ENCODE measurements at regions not wholly inside any gene's neighbourhood (a gene's known extent, or its start where the extent isn't known, plus 50 kb on each side); places are given as distances from the start of the nearest gene placed in this dataset.

GRCh38 chr12:123066384-123066710 is 84.5 kb downstream of the PITPNM2 start:
- Histone ChIP-seq H3K4me3 (ENCODE audit: low read length) (no peak overlapping the region), H3F3A (ENCODE audit: insufficient read depth, low read length, poor library complexity, severe bottlenecking) (no peaks in the 10 kb centered on the region), H3K27me3 (ENCODE audit: insufficient read depth, low read depth, low read length) (no peaks in the 10 kb centered on the region), H3K27ac (ENCODE audit: low read length) (no peak overlapping the region), H3K4me2 (ENCODE audit: low read length) (no peak overlapping the region), H3K9me2 (ENCODE audit: insufficient read depth, low read length) (no peaks in the 10 kb centered on the region), H3K9ac (ENCODE audit: low read length) (no peak overlapping the region), H3K36me3 (ENCODE audit: insufficient read depth, low read length) (no peaks in the 10 kb centered on the region), H3K79me2 (replicated peaks; ENCODE audit: insufficient read depth, low read length) (no peaks in the 10 kb centered on the region), H4K20me1 (ENCODE audit: insufficient read depth) (no peaks in the 10 kb centered on the region), H3K9me3 (ENCODE audit: low read length) (no peaks in the 10 kb centered on the region), H2AFZ (ENCODE audit: low read depth, low read length) (no peak overlapping the region)
- TF ChIP-seq SMC3 (conservative IDR thresholded peaks at IDR 0.05; ENCODE audit: poor library complexity): no peak
- TF ChIP-seq POLR2AphosphoS5 (IDR thresholded peaks at IDR 0.05): no peak
- no peak for TF ChIP-seq EZH2 (IDR thresholded peaks at IDR 0.05; ENCODE audit: borderline replicate concordance, insufficient read depth, low read length, poor library complexity, severe bottlenecking)
- TF ChIP-seq EP300 (conservative IDR thresholded peaks at IDR 0.05; ENCODE audit: poor library complexity, severe bottlenecking): no peak
- TF ChIP-seq TAF1 (IDR thresholded peaks at IDR 0.05; ENCODE audit: low read depth): no peak
- TF ChIP-seq RAD21 (conservative IDR thresholded peaks at IDR 0.05): no peak

GRCh38 chr12:123065676-123066383 is 85.1 kb downstream of the PITPNM2 start:
- H3K36me3 ChIP-seq (ENCODE audit: insufficient read depth, low read length): no peaks in the 10 kb centered on the region
- H3K9ac ChIP-seq (ENCODE audit: low read length): no peak overlapping the region
- TF ChIP-seq SMC3 (conservative IDR thresholded peaks at IDR 0.05; ENCODE audit: poor library complexity) (no peak), EZH2 (IDR thresholded peaks at IDR 0.05; ENCODE audit: borderline replicate concordance, insufficient read depth, low read length, poor library complexity, severe bottlenecking) (no peak), TAF1 (IDR thresholded peaks at IDR 0.05; ENCODE audit: low read depth) (no peak), CTCF (IDR thresholded peaks at IDR 0.05; ENCODE audit: poor library complexity, severe bottlenecking) (no peak)
- no peaks in the 10 kb centered on the region for H4K20me1 ChIP-seq (ENCODE audit: insufficient read depth)
- H3K27ac ChIP-seq (ENCODE audit: low read length): no peak overlapping the region
- H3K27me3 ChIP-seq (ENCODE audit: insufficient read depth, low read depth, low read length): no peaks in the 10 kb centered on the region
- no peaks in the 10 kb centered on the region for H3K9me3 ChIP-seq (ENCODE audit: low read length)
- no peaks in the 10 kb centered on the region for H3F3A ChIP-seq (ENCODE audit: insufficient read depth, low read length, poor library complexity, severe bottlenecking)
- no peaks in the 10 kb centered on the region for H3K79me2 ChIP-seq (replicated peaks; ENCODE audit: insufficient read depth, low read length)
- H3K4me2 ChIP-seq (ENCODE audit: low read length): no peak overlapping the region
- no peak overlapping the region for H2AFZ ChIP-seq (ENCODE audit: low read depth, low read length)
- no peak overlapping the region for H3K4me3 ChIP-seq (ENCODE audit: low read length)
- H3K9me2 ChIP-seq (ENCODE audit: insufficient read depth, low read length): no peaks in the 10 kb centered on the region

- H3K4me2 ChIP-seq (ENCODE audit: low read length): no peak overlapping the region
- H3K36me3 ChIP-seq (ENCODE audit: insufficient read depth, low read length): no peaks in the 10 kb centered on the region
- H4K20me1 ChIP-seq (ENCODE audit: insufficient read depth): no peaks in the 10 kb centered on the region
- no peak overlapping the region for H3K27ac ChIP-seq (ENCODE audit: low read length)
- H2AFZ ChIP-seq (ENCODE audit: low read depth, low read length): no peak overlapping the region
- no peaks in the 10 kb centered on the region for H3K27me3 ChIP-seq (ENCODE audit: insufficient read depth, low read depth, low read length)
- H3K9ac ChIP-seq (ENCODE audit: low read length): no peak overlapping the region
- no peaks in the 10 kb centered on the region for H3K9me3 ChIP-seq (ENCODE audit: low read length)
- no peaks in the 10 kb centered on the region for H3F3A ChIP-seq (ENCODE audit: insufficient read depth, low read length, poor library complexity, severe bottlenecking)
- no peaks in the 10 kb centered on the region for H3K79me2 ChIP-seq (replicated peaks; ENCODE audit: insufficient read depth, low read length)
- H3K9me2 ChIP-seq (ENCODE audit: insufficient read depth, low read length): no peaks in the 10 kb centered on the region
- TF ChIP-seq CTCF (IDR thresholded peaks at IDR 0.05; ENCODE audit: poor library complexity, severe bottlenecking): no peak
- no peak for TF ChIP-seq EP300 (conservative IDR thresholded peaks at IDR 0.05; ENCODE audit: poor library complexity, severe bottlenecking)
- no peak for TF ChIP-seq TAF1 (IDR thresholded peaks at IDR 0.05; ENCODE audit: low read depth)
- no peak overlapping the region for H3K4me3 ChIP-seq (ENCODE audit: low read length)
These were observed 84.6 kb downstream of the ARL6IP4 start for GRCh38 chr12:123064885-123065619.
